ENCODE measurements at regions not wholly inside any gene's neighbourhood (a gene's known extent, or its start where the extent isn't known, plus 50 kb on each side); places are given as distances from the start of the nearest gene placed in this dataset.

GRCh38 chr6:23327621-23328020 is 758.3 kb downstream of the HDGFL1 start:
- DNase-seq: no peak

- no peak for DNase-seq
Observed at GRCh38 chr6:23329086-23329485, 759.7 kb downstream of the HDGFL1 start.

GRCh38 chr6:23330632-23331031 is 761.3 kb downstream of the HDGFL1 start:
- DNase-seq: no peak

GRCh38 chr6:23334360-23334759 is 765.0 kb downstream of the HDGFL1 start:
- no peak for DNase-seq

- DNase-seq: no peak
Observed at GRCh38 chr6:23335894-23336293, 766.5 kb downstream of the HDGFL1 start.

- no peak for DNase-seq
Observed at GRCh38 chr6:23339268-23339667, 769.9 kb downstream of the HDGFL1 start.

GRCh38 chr6:23340271-23340670 is 770.9 kb downstream of the HDGFL1 start:
- DNase-seq: no peak

- no peak for DNase-seq
Observed at GRCh38 chr6:23343610-23344306, 774.4 kb downstream of the HDGFL1 start.

GRCh38 chr6:23348185-23348584 is 777.8 kb upstream of the NRSN1 start:
- DNase-seq: no peak

- no peak for DNase-seq
Observed at GRCh38 chr6:23349521-23350147, 776.4 kb upstream of the NRSN1 start.

GRCh38 chr6:23350752-23351453 is 775.1 kb upstream of the NRSN1 start:
- no peak for DNase-seq

GRCh38 chr6:23354004-23354403 is 772.0 kb upstream of the NRSN1 start:
- DNase-seq: no peak

- DNase-seq: no peak
Observed at GRCh38 chr6:23357185-23357766, 768.7 kb upstream of the NRSN1 start.

GRCh38 chr6:23365732-23366131 is 760.3 kb upstream of the NRSN1 start:
- DNase-seq: no peak

- no peak for DNase-seq
Observed at GRCh38 chr6:23367311-23367710, 758.7 kb upstream of the NRSN1 start.

GRCh38 chr6:23368557-23368956 is 757.5 kb upstream of the NRSN1 start:
- DNase-seq: no peak

- no peak for DNase-seq
Observed at GRCh38 chr6:23370051-23370450, 756.0 kb upstream of the NRSN1 start.

GRCh38 chr6:23371132-23371915 is 754.7 kb upstream of the NRSN1 start:
- no peak for DNase-seq

GRCh38 chr6:23377830-23378229 is 748.2 kb upstream of the NRSN1 start:
- no peak for DNase-seq

- DNase-seq: no peak
Observed at GRCh38 chr6:23380465-23380864, 745.5 kb upstream of the NRSN1 start.

- no peak for DNase-seq
Observed at GRCh38 chr6:23388086-23388783, 737.8 kb upstream of the NRSN1 start.

GRCh38 chr6:23389386-23389785 is 736.6 kb upstream of the NRSN1 start:
- no peak for DNase-seq

All from Kasumi-1 (cell line).